ENCODE measurements at regions not wholly inside any gene's neighbourhood (a gene's known extent, or its start where the extent isn't known, plus 50 kb on each side); places are given as distances from the start of the nearest gene placed in this dataset.

- TF ChIP-seq, protein P1, sequence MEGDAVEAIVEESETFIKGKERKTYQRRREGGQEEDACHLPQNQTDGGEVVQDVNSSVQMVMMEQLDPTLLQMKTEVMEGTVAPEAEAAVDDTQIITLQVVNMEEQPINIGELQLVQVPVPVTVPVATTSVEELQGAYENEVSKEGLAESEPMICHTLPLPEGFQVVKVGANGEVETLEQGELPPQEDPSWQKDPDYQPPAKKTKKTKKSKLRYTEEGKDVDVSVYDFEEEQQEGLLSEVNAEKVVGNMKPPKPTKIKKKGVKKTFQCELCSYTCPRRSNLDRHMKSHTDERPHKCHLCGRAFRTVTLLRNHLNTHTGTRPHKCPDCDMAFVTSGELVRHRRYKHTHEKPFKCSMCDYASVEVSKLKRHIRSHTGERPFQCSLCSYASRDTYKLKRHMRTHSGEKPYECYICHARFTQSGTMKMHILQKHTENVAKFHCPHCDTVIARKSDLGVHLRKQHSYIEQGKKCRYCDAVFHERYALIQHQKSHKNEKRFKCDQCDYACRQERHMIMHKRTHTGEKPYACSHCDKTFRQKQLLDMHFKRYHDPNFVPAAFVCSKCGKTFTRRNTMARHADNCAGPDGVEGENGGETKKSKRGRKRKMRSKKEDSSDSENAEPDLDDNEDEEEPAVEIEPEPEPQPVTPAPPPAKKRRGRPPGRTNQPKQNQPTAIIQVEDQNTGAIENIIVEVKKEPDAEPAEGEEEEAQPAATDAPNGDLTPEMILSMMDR (IDR thresholded peaks at IDR 0.05; ENCODE audit: low read length) = no peak
- TF ChIP-seq EZH2 (optimal IDR thresholded peaks at IDR 0.05; ENCODE audit: low read depth, low read length) = no peak
These were observed 876.2 kb upstream of the HS3ST1 start for GRCh38 chr4:12304905-12305304.
